ENCODE measurements at regions not wholly inside any gene's neighbourhood (a gene's known extent, or its start where the extent isn't known, plus 50 kb on each side); places are given as distances from the start of the nearest gene placed in this dataset.
"Not testable (repeated sequence)": the region's sequence is repeated elsewhere in the genome, so short reads cannot be mapped to it uniquely, and the experiment has no call there.

DNA sequence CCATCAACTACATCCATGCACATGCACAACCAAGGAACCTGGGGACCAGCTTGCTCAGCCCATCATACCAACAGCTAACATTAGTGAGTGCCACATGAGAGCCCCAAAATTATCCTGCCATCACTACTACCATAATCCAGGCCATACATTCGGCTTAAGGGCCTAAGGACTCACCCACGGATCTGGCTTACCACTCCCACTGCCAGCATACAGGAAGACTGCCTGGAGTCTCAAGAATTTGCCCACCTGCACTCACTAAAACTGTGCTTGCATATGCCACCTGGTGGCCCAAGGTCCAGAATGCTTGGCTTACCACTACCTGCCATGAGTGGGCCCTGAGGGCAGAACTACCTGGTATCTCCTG lies 1562.9 kb upstream of the PRR20A start:
- DNase-seq (no peak), ATAC-seq (ENCODE audit: low read depth) (no peak)
- Histone ChIP-seq H3K4me3 (ENCODE audit: control extremely low read depth in 1 of 5, extremely low read depth in 1 of 5, insufficient read depth in 1 of 5, low read depth in 2 of 5, low read length in 4 of 5) (no peak overlapping the region), H3K27me3 (replicated peaks in 1 of 4; ENCODE audit: control extremely low read depth in 1 of 4, control insufficient read depth in 3 of 4, insufficient read depth in 4 of 4, low read length in 3 of 4) (no peaks in the 10 kb centered on the region), H3K27ac (ENCODE audit: low read length in 2 of 2) (no peak overlapping the region), H3K79me2 (ENCODE audit: control insufficient read depth, insufficient read depth, low read length) (no peaks in the 10 kb centered on the region), H3K4me1 (ENCODE audit: control insufficient read depth in 2 of 2, insufficient read depth in 2 of 2, low read length in 2 of 2) (no peaks in the 10 kb centered on the region), H3K4me2 (replicated peaks; ENCODE audit: low read depth, low read length, poor library complexity, severe bottlenecking) (no peak overlapping the region), H3K36me3 (replicated peaks in 1 of 2; ENCODE audit: control extremely low read depth in 1 of 2, control insufficient read depth in 1 of 2, extremely low read depth in 1 of 2, insufficient read depth in 2 of 2, low read length in 1 of 2) (no peaks in the 10 kb centered on the region), H3K9ac (ENCODE audit: low read length) (no peak overlapping the region), H2AFZ (ENCODE audit: insufficient read depth, low read depth, low read length, poor library complexity, severe bottlenecking) (no peak overlapping the region), H3K9me3 (ENCODE audit: control extremely low read depth in 1 of 3, control insufficient read depth in 2 of 3, insufficient read depth in 1 of 3, low read length in 2 of 3) (peaks cover 0 to 7% (median 0%) of the 10 kb centered on the region in 3 donors), H4K20me1 (ENCODE audit: control insufficient read depth, insufficient read depth, low read length, poor library complexity, severe bottlenecking) (no peaks in the 10 kb centered on the region)
- H3K4me1 Mint-ChIP-seq, result no peaks in the 10 kb centered on the region
- no peak overlapping the region for H3K4me3 Mint-ChIP-seq
- TF ChIP-seq, protein P1, sequence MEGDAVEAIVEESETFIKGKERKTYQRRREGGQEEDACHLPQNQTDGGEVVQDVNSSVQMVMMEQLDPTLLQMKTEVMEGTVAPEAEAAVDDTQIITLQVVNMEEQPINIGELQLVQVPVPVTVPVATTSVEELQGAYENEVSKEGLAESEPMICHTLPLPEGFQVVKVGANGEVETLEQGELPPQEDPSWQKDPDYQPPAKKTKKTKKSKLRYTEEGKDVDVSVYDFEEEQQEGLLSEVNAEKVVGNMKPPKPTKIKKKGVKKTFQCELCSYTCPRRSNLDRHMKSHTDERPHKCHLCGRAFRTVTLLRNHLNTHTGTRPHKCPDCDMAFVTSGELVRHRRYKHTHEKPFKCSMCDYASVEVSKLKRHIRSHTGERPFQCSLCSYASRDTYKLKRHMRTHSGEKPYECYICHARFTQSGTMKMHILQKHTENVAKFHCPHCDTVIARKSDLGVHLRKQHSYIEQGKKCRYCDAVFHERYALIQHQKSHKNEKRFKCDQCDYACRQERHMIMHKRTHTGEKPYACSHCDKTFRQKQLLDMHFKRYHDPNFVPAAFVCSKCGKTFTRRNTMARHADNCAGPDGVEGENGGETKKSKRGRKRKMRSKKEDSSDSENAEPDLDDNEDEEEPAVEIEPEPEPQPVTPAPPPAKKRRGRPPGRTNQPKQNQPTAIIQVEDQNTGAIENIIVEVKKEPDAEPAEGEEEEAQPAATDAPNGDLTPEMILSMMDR (IDR thresholded peaks at IDR 0.05), result no peak
- TF ChIP-seq EZH2 (IDR thresholded peaks at IDR 0.05; ENCODE audit: borderline replicate concordance, insufficient read depth, low read depth, low read length, poor library complexity, severe bottlenecking), result no peak
- peaks cover 4% of the 10 kb centered on the region for H3K9me3 Mint-ChIP-seq (ENCODE audit: insufficient read depth)
- H3K27me3 Mint-ChIP-seq, result no peaks in the 10 kb centered on the region
- ChIA-PET POLR2A (no interaction called here), CTCF (no interaction called here)
- H3K27ac Mint-ChIP-seq, result no peak overlapping the region
- WGBS (ENCODE audit: insufficient coverage), result 73% methylated on average over 1 of the region's 2 CpGs
- intact Hi-C loops (cut with micrococcal nuclease), result no loop called here

DNA sequence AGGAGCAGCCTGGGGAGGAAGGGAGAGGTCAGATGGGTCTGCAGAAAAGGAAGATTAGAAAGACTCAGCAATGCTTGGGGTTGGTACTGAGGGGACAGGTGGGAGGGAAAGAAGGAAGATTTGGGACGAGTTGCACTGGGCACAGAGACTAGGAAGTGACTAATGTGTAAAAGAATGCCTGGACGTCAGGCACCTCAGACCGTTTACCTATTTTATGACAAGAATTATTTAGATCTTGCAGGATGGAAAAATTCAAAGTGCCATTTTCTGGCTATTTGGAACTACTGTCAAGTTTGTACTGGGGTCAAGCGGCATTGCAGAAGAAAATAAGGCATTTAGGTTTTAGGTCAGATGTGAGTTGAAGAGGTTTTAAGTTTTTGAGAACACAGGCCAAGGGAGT lies 1558.4 kb upstream of the PRR20A start:
- ATAC-seq (ENCODE audit: low read depth); H2AFZ ChIP-seq (ENCODE audit: insufficient read depth, low read depth, low read length, poor library complexity, severe bottlenecking); H3K9me3 Mint-ChIP-seq (ENCODE audit: insufficient read depth); H3K4me2 ChIP-seq (replicated peaks; ENCODE audit: low read depth, low read length, poor library complexity, severe bottlenecking); H4K20me1 ChIP-seq (ENCODE audit: control insufficient read depth, insufficient read depth, low read length, poor library complexity, severe bottlenecking); H3K79me2 ChIP-seq (ENCODE audit: control insufficient read depth, insufficient read depth, low read length); CTCF ChIA-PET; H3K27ac ChIP-seq (ENCODE audit: low read length in 2 of 2); POLR2A ChIA-PET; H3K27me3 ChIP-seq (replicated peaks in 1 of 4; ENCODE audit: control extremely low read depth in 1 of 4, control insufficient read depth in 3 of 4, insufficient read depth in 4 of 4, low read length in 3 of 4); H3K27ac Mint-ChIP-seq; H3K4me1 ChIP-seq (ENCODE audit: control insufficient read depth in 2 of 2, insufficient read depth in 2 of 2, low read length in 2 of 2); intact Hi-C loops (cut with micrococcal nuclease); H3K9me3 ChIP-seq (ENCODE audit: control extremely low read depth in 1 of 3, control insufficient read depth in 2 of 3, insufficient read depth in 1 of 3, low read length in 2 of 3); H3K36me3 ChIP-seq (replicated peaks in 1 of 2; ENCODE audit: control extremely low read depth in 1 of 2, control insufficient read depth in 1 of 2, extremely low read depth in 1 of 2, insufficient read depth in 2 of 2, low read length in 1 of 2); H3K4me3 Mint-ChIP-seq; H3K4me3 ChIP-seq (ENCODE audit: control extremely low read depth in 1 of 5, extremely low read depth in 1 of 5, insufficient read depth in 1 of 5, low read depth in 2 of 5, low read length in 4 of 5); H3K9ac ChIP-seq (ENCODE audit: low read length); DNase-seq; H3K4me1 Mint-ChIP-seq; H3K27me3 Mint-ChIP-seq: not testable (repeated sequence)
- WGBS (ENCODE audit: insufficient coverage), result no CpG with 5 or more reads among the region's 4 CpGs

Measured in B cell (primary cell).